Fibroblast of skin of right quadriceps (primary cell): ENCODE measurements at regions not wholly inside any gene's neighbourhood (a gene's known extent, or its start where the extent isn't known, plus 50 kb on each side); places are given as distances from the start of the nearest gene placed in this dataset.
A peak's percentile ranks its signal among the peaks of the same experiment; 100 is the strongest.
"Not testable (repeated sequence)": the region's sequence is repeated elsewhere in the genome, so short reads cannot be mapped to it uniquely, and the experiment has no call there.

Source experiments
- DNase-seq: peaks from one replicate; pipeline ENCODE4 v3.0.0-alpha.2; 2013

- DNase-seq = no peak
Measured at GRCh38 chr15:63434576-63435186, 53.0 kb upstream of the CA12 start.

GRCh38 chr15:63435204-63435820, 53.7 kb upstream of the CA12 start:
- DNase-seq = no peak

GRCh38 chr15:63436341-63436740, 54.7 kb upstream of the CA12 start:
- no peak for DNase-seq

- DNase-seq = peak; percentile 92
Measured at GRCh38 chr15:63436872-63437375, 55.3 kb upstream of the CA12 start.

- peak; percentile 30 for DNase-seq
Measured at GRCh38 chr15:63439536-63440264, 58.1 kb upstream of the CA12 start.

GRCh38 chr15:63440265-63440648, 58.6 kb upstream of the CA12 start:
- no peak for DNase-seq

- no peak for DNase-seq
Measured at GRCh38 chr15:63440756-63441155, 59.1 kb upstream of the CA12 start.

- no peak for DNase-seq
Measured at GRCh38 chr15:63441266-63441665, 59.6 kb upstream of the CA12 start.

GRCh38 chr15:63442080-63442479, 60.4 kb upstream of the CA12 start:
- DNase-seq = no peak

GRCh38 chr15:63444611-63445010, 59.8 kb upstream of the USP3 start:
- DNase-seq = no peak

- no peak for DNase-seq
Measured at GRCh38 chr15:63446255-63446654, 58.1 kb upstream of the USP3 start.

GRCh38 chr15:63447017-63447676, 57.2 kb upstream of the USP3 start:
- DNase-seq = no peak

- no peak for DNase-seq
Measured at GRCh38 chr15:63448266-63448665, 56.1 kb upstream of the USP3 start.

GRCh38 chr15:63448872-63449555, 55.4 kb upstream of the USP3 start:
- DNase-seq = not testable (repeated sequence)

GRCh38 chr15:63449731-63450130, 54.7 kb upstream of the USP3 start:
- DNase-seq = peak; percentile 26

- no peak for DNase-seq
Measured at GRCh38 chr15:63450884-63451225, 53.5 kb upstream of the USP3 start.

- DNase-seq = no peak
Measured at GRCh38 chr15:63451671-63452315, 52.6 kb upstream of the USP3 start.

GRCh38 chr15:63452552-63453136, 51.7 kb upstream of the USP3 start:
- DNase-seq = no peak

GRCh38 chr15:63453186-63453905, 51.0 kb upstream of the USP3 start:
- no peak for DNase-seq

GRCh38 chr15:63454503-63455211, 49.7 kb upstream of the USP3 start:
- DNase-seq = no peak
